HG03342 (cell line): ENCODE measurements at regions not wholly inside any gene's neighbourhood (a gene's known extent, or its start where the extent isn't known, plus 50 kb on each side); places are given as distances from the start of the nearest gene placed in this dataset.
"Not testable (repeated sequence)": the region's sequence is repeated elsewhere in the genome, so short reads cannot be mapped to it uniquely, and the experiment has no call there.

ENCODE experiments used
- ATAC-seq: cut with Tn5 transposase; IDR thresholded peaks from one replicate; pipeline ENCODE4 v1.9.1; 2021; ENCODE audit warnings: mild to moderate bottlenecking, moderate library complexity; ENCODE audit not compliant: unreplicated experiment

DNA sequence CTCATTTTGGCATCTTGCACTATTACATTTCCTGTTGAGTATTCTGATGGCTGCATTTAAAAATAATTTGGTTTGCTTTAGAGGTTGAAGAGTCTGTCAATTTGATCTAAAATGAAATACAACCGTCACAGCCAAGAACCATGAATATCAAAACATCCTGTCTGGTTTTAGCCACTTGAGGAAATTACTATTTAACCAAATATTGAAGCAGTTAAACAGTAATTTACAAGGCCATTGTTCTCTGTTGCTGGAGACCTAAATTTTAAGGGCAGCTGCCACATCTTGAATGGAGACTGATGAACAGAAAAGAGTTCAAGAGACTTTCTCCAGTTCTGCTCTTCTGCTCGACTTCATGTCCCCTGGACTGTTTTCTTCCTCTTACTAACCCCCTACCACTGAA is 549.4 kb downstream of the LRRC70 start:
- ATAC-seq: no peak

DNA sequence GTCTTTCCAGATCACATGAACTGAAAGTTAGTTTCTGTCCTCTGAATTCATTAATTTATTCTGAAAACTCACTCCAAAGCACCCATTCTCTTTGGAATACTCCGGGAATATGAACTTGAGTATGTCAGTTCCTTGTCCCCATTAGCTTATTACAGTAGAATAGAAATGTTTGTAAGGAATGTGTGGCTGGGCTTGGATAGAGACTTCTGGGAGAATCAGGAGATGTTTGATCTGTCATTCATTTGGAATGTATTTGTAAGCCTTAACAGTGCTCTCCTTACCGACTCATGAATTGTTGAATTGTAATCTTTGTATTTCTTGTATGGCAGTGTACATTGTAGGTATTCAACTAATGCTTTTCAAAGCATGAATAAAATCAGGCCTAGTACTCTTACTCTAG is 548.4 kb downstream of the LRRC70 start:
- ATAC-seq: no peak

DNA sequence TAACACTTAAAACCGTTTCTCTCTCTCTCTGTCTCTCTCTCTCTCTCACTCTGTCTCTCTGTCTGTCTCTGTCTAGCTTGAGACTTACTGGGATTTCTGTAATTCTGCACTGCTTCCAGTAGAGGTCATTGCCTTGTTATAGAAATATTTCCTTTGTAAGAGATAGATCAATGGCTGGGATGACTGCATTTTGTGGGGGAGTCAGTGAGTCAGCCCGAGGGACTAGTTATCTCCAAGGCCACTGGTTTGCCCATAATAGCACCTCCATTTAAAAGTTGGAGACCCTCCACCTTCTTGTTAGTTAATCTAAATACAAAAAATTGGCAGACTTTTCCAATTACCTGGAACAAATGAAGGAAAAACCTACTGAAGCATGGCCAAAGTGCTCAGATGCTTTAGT is 547.2 kb downstream of the LRRC70 start:
- peak; percentile 87 for ATAC-seq

DNA sequence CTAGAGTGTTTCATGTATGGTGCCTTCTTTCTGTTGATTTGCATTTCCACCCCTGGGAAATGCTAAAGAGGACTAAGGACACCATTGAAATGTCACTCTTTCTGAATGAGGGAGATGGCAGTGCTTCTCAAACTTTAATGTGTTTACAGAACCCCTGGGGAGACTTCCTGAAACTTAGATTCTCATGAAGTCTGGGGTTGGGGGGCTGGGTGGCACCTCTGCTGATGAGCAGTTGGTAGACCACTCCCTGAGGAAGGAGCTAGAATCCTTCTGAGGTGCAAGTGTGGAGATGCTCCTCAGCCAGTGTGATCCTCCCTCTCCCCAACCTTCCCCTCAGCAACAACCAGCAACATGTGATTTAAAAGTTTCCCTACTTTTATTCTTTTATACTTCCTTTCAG is 546.8 kb downstream of the LRRC70 start:
- ATAC-seq: no peak

DNA sequence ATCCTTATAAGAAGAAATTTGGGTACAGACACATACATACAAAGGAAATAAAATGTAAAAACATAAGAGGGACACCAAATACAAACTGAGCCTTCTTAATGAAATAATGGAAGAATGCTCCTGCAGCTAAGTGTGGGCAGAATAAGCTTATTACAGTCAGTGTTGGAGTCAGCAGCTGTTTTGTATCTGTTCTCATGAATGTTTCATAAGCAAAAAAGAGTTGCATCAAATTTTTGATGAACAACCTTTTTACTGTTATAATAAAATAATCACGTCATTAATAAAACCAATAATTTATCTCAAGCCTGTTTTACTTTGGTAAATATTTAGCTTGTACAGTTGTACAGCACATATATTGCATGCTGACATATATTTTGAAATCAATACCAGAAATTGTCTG is 545.6 kb downstream of the LRRC70 start:
- ATAC-seq: no peak

DNA sequence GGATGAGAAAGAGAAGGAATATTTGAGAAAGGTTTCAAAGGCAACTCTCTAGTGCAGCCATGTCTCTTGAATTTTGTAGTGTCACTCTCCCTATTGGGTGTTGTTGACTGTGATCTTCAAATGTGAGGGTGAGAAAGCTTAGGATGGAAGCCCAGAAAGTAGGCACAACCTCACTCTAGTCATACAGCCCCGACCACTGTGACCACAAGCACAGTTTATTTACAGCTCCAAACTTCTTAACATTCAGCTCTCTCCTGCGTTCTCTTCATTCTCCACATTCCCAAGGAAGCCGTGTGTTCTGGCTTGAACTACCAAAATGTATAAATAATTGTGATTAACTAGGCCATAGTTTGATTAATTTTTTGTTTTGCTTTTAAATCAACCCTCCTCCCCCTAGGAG is 542.9 kb downstream of the LRRC70 start:
- ATAC-seq: no peak

DNA sequence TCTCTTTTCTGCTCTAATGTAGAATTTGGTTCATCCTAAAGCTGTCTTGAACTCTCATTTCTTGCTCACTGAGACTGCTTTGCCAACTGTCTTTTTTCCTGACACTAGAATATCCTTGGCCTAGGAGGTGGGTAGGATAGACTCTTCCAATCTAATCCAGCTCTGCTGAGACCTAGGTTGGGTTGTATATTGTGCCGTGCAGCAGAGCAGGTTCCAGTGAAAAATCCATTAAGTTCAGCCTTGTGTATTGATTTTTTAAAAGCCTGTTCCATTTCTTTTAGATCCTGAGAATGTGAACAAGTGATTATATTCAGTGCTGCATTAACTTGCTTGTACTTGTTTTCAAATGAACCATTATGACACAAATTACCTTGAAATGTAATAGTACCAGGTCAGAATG is 539.6 kb downstream of the LRRC70 start:
- ATAC-seq: no peak

DNA sequence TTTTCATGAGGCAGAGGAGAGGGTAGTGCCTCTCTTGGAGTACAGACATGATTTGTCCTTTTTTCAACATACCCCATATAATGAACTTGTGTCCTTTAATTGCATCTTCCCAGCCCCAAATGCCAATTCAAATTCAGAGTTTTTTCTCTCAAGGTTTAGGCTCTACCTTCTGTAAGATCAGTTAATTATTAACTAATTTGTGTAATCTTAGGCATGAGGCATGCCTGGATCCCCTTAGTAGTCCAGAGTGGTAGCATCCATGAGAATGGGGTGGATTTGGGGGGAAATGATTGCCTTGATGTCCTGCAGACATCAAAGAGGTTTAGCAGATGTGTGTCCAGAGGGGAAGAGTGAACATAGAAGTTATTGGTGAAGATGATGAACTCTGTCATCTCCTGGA is 533.3 kb downstream of the LRRC70 start:
- no peak for ATAC-seq

DNA sequence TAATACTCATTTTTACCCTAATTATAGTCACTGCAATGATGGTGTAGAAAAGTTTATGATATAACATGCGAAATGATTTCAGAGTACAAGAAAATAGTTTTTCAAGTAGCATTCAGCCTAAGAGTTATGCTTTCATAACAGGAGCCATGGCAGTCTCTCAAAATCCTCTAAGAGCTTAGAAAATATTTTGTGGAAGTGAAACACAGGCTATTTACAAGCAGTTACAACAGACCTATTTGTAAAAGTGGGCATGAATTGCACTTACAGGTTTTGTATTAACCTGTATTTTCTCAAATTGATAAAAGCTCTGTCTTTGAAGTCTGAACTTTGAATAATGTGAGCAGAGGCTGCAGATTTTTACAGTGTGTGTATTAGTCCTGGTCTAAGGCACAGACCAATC is 523.3 kb downstream of the LRRC70 start:
- ATAC-seq: no peak

DNA sequence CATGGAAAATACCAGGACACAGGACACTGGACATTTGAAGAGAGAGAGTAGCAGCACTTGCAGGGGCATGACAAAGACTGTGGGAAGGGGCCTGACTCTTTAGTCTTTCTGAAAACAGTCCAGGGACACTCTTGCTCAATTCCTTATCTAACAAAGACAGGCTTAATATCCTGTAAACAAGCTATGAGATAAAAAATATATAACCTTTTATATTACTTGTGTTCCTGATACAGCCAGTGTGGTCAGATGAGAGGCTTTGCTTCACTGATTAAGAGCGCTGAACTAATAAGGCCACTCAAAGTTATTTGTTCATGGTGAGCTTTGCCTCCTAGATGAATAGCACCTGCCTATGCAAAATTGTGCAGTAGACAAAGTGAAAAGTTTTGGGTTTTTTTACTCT is 518.7 kb downstream of the LRRC70 start:
- no peak for ATAC-seq

DNA sequence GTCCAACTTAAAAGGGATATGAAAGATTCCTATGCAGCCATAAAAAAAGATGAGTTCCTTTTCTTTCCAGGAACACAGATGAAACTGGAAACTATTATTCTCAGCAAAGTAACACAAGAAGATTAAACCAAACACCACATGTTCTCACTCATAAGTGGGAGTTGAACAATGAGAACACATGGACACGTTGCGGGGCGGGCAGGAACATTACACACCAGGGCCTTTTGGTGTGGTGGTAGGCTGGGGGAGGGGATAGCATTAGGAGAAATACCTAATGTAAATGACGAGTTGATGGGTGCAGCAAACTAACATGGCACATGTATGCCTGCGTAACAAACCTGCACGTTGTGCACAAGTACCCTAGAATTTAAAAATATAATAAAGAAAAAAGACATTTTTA is 516.1 kb downstream of the LRRC70 start:
- no peak for ATAC-seq

DNA sequence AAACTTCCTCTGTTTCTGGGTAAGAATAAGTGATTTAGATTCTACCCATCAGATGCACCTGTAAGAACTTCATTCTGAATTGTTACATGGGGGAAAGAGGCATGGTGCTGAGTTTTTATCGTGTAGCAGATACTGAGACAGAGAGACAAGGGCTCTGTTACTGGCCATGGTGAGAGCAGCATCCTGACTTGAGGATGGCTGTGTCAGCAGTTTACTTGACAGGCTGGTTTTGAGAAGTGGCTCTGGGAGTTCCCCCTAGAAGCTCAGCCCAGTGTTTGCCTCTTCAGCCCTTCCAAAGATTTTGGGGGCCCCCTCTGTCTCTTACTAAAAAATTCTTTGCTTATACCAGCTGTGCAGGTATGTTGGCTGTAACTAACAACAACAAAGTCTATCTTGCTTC is 510.5 kb downstream of the LRRC70 start:
- ATAC-seq: no peak

DNA sequence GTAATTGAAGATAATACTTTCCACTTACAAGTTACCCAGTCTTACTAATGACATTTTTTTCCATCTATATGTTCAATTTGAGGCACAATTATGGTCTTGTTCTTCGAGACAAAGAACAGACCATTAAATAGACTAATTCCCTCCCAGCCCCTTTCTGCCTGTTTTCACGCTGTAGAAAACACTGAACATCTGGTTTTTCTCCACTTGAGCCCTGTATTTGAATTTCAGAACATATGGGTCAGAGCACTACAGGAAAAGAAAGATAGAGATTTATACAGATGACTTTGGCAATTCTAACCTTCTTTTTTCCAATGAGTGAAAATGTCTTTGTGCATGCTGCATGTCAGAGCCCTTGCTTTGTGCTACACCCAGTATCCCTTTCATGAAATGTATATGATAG is 506.9 kb downstream of the LRRC70 start:
- no peak for ATAC-seq

DNA sequence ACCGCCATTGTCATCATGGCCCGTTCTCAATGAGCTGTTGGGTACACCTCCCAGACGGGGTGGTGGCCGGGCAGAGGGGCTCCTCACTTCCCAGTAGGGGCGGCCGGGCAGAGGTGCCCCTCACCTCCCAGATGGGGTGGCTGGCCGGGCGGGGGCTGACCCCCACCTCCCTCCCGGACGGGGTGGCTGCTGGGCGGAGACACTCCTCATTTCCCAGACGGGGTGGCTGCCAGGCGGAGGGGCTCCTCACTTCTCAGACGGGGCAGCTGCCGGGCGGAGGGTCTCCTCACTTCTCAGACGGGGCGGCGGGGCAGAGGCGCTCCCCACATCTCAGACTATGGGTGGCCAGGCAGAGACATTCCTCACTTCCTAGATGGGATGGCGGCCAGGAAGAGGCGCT is 505.1 kb downstream of the LRRC70 start:
- not testable (repeated sequence) for ATAC-seq

DNA sequence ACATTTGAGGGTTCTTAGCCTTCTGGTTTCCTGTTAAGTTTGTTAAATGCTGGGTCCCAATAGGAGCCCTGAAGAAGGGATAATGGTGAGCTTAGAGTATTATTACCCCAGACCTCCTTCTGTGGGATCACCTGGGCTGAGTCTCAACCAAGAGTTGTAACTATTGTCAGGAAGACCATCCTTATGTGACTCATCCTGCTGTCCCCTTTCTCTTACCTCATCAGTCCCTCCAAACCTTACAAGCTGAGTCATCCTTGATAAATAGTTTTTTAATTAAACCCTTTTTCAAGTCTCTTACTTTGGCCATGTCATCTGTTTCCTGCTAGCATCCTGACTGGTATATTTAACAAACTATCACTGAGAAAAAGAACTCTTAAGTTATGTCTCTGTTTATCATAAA is 502.8 kb downstream of the LRRC70 start:
- ATAC-seq: no peak

DNA sequence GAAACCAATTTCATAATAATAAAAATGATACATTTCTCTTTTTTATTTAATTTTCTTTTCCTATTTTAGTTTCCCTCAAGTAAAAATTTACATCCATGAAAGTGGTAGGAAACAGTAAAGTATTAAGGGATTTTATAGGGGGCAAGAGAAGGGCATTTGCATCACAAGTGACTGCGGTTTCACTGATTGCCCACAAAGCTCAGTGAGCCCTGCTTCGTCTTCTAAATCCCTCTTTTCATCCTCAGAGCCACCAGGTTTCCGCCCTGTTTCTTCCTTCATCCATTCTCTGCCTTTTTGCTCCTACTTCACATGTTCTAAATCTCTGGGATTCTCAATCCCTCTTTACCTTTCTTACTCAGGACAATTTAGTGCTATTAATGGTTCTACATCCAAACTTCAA is 491.4 kb downstream of the LRRC70 start:
- ATAC-seq: no peak

DNA sequence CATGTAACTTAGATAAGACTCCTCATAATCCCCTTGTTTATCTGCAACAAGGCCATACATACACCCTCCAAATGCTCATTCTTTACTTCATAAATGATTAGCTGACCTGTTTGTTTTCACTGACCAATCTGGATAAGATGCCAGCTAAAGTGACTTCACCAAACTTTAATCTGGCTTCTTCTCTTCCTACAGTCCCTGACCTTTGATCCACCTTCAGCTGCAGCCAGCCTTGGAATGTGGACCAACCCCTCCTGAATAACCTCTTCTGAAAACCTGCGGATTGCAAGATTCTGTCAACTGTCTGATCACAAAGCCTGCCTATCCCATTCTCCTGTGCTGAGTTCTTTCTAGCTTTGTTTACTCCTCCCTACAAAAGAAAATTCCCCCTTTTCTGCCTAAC is 476.8 kb downstream of the LRRC70 start:
- ATAC-seq: no peak

DNA sequence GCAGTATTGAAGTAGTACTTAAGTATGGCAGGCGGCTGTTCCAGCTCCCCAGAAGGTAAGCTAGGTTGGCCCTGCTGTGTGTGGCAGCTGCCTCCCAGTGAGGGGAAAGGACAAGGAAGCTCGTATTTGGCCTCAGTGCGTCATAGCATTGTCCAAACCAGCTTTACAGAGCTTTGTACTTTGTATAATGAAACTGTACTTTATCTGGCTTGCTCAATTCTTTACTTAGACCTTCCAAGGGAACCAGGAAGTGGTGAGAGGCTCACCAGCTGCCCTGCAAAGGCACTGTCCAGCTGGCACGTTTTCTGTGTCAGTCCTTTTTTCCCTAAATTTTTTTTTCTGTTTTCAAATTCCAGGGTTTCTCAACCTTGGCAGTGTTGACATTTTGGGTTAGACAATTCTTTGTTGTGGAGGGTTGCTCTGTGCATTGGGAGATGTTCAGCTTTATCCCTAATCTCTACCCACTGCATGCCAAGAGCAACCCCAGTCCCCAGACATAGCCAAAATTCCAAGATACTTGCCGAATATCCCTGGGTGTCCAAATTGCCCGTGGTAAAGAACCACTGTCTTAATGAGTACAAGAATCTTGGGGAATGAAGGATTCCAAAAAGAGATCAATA is 474.5 kb downstream of the LRRC70 start:
- no peak for ATAC-seq

DNA sequence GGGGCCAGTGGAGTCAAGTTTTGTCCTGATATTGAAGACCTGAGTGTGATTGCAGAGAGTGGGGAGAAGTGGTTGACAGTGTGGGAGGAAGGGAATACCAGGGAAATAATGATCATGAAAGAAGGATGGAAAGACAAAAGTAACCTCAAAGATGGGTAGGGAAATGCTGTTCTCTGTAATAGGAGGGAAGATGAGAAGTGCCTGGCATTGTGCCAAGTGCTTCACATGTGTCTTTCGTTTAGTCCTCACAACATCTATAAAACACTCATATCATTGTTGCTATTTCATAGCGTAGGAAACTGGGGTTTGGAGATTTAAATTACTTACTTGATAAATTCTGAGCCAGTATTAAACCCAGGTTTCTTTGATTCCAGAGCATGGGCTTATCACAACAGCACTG is 472.3 kb downstream of the LRRC70 start:
- no peak for ATAC-seq

DNA sequence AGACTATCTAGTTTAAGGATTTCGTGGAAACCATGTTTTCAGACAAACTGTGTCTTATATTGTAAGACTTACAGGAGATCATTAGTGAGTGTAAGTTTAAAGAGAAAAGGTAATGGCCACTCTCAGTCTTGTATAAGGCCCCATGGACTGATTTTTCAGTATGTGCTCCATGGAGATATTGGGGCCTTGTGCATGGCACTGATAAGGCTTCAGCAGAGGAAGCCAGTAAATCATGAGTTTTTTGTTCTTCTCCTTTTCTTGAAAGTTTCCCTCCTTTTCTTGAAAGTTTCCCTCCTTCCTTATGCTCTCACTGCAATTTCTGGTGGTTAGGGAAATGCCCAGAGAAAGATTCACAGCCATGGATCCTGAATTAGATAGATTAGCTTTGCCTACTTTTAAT is 471.3 kb downstream of the LRRC70 start:
- ATAC-seq: no peak

DNA sequence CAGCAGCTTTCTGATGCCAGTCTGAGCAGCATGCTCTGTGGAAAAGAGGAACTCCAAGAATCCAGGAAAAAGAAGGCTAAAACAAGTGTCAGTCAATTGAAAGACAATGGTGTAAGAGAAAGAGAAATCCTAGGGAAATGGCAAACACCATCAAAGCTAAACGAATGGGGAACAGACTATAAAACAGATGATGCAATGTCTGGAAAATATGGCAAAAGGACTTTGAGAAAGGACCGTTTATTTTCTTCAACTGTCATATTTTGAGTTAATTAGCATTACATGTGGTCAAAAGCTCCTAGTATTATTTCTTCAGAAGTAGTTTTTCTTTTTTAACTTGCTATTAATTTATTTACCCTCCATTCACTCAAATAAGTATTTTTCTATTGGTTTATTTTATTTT is 465.2 kb downstream of the LRRC70 start:
- ATAC-seq: no peak

DNA sequence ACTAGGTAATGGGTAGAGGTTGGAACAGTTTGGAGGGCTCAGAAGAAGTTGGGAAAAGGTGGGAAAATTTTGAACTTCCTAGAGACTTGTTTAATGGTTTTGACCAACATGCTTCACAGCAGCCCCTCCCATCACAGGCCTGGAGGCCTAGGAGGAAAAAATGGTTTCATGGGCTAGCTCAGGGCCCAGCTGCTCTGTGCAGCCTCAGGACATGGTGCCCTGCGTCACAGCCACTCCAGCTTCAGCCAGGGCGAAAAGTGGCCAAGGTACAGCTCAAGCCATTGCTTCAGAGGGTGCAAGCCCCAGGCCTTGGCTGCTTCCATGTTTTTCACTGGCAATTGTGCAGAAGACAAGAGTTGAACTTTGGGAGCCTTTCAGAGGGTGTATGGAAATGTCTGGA is 453.7 kb downstream of the LRRC70 start:
- no peak for ATAC-seq

DNA sequence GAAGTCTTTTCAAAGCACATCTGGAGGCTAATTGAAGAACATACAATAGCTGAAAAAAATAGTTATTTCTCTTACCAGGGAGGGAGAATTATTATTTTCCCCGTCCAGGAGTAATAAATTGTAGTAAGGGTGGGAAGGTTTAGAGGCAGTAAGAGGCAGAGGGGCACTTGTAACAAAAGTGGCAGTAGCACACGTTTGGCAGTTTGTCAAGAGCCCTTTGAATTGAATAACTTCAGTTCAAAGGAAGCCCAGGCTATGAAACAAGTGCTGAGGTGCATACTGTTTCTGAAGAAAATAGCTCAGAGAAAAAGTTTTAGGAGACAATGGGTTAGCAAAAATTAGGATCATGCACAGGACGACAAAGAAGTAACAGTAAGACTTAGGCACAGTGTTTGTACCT is 451.3 kb downstream of the LRRC70 start:
- no peak for ATAC-seq

DNA sequence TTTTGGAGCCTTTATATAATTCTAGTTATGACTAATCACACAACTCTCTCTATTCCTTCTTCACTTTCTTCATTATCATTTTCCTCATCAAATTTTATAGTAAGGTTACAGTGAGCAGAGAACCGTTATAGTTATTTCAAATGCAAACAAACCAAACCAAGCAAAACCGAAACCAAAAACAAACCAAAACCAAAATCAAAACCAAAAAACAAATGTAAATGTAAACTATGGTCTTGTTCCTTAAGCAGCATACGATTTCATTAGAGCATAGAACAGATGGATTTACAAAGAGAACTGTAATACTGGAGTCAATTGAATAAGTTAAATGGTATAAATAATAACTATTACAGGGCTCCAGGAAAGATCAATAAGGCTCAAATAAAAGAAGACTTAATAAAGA is 447.1 kb downstream of the LRRC70 start:
- peak; percentile 59 for ATAC-seq
